ENCODE measurements at regions not wholly inside any gene's neighbourhood (a gene's known extent, or its start where the extent isn't known, plus 50 kb on each side); places are given as distances from the start of the nearest gene placed in this dataset.

DNA sequence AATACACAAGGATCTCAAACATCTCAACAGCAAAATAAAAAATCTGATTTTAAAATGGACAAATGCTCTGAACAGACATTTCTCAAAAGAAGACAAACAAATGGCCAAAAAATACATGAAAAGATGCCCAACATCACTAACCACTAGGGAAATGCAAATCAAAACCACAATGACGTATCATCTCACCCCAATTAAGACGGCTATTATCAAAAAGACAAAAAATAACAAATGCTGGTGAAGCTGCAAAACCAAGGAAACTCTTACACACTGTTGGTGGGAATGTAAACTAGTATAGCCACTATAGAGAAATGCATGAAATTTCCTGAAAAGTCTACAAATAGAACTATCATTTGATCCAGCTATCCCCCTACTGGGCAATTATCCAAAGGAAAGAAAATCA is 145.0 kb downstream of the BTG1 start:
- DNase-seq (ENCODE audit: low read depth in 3 of 3) = no peak

DNA sequence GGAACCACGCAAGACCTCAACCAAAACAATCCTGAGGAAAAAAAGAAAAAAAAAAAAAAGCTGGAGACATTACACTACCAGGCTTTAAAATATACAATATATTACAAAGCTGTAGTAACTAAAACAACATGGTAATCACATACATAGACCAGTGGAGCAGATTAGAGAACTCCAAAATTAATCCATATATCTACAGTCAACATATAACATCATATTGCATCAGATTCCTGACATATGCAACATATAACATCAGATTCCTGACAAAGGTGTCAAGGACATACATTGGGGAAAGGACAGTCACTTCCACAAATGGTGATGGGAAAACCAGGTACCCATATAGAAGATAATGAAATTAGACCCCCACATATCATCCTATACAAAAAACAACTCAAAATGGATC is 145.8 kb downstream of the BTG1 start:
- DNase-seq (ENCODE audit: low read depth in 3 of 3) = no peak

DNA sequence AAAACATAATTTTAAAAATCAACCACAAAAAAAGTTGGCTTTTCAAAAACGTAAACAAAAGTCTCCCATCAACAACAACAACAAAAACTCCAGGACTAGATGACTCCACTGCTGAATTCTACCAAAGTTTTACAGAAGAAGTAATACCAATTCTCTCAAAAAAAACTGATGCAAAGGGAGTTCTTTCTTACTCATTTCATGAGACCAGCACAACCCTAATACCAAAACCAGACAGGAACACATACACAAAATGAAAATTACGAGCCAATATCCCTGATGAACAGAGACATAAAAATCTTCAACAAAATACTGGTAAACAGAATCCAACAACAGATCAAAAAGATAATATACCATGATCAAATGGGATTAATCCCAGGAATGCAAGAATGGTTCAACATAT is 147.3 kb downstream of the BTG1 start:
- DNase-seq (ENCODE audit: low read depth in 3 of 3) = no peak

DNA sequence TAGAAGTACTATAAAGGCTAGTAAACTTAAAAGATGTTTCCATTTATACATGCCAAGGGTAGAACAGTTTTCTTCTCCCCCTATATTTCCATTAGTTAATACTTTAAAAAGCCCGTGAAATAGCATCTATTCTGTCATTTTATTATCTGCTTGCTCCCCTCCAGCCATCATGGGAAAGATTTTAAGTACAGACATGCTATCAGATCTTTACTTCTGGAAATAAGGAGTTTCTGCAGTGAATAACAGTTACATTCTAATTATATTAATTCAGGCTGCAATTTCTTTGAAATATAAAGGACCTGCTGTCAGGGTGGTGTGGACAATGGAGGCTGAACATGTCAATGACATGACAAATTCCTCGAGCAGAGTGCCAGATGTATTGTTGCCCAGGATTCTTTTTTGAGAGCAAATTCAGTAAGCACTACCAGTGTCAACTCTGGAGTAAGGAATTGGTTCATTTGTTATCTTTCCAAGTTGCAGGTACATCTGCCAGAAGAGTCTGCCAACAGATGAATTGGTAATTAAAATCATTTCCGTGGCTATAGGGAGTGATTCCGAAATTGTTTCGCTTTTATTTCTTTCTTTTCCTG is 151.3 kb downstream of the BTG1 start:
- DNase-seq (ENCODE audit: low read depth in 3 of 3) = no peak

DNA sequence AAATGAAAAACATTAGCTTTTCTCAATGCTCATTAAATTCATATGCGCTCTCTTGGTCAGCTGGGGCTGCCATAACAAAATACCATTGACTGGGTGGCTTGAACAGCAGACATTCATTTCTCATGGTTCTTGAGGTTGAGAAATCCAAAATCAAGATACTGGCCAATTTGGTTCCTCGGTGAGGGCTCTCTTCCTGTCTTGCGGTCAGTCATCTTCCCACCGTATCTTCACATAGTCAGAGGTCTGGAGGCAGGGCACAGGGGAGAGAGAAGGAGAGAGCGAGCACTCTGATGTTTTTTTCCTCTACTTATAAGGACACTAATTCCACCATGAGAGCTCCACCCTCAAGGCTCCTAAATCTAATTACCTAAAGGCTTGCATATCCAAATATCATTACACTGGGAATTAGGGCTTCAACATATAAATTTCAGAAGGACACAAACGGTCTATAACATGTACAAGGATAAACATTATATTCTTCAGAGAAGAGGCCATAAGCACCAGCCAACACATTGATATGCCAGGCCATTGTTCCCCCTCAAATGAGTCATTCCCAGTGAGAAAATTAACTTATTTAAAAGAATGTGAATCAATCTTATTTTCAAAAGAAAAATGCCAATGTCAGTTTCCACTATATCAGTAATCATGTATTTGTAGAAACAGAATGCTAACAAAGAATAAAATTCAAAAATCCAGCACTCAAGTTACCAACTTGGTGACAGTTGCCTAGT is 152.2 kb downstream of the BTG1 start:
- no peak for DNase-seq (ENCODE audit: low read depth in 3 of 3)

DNA sequence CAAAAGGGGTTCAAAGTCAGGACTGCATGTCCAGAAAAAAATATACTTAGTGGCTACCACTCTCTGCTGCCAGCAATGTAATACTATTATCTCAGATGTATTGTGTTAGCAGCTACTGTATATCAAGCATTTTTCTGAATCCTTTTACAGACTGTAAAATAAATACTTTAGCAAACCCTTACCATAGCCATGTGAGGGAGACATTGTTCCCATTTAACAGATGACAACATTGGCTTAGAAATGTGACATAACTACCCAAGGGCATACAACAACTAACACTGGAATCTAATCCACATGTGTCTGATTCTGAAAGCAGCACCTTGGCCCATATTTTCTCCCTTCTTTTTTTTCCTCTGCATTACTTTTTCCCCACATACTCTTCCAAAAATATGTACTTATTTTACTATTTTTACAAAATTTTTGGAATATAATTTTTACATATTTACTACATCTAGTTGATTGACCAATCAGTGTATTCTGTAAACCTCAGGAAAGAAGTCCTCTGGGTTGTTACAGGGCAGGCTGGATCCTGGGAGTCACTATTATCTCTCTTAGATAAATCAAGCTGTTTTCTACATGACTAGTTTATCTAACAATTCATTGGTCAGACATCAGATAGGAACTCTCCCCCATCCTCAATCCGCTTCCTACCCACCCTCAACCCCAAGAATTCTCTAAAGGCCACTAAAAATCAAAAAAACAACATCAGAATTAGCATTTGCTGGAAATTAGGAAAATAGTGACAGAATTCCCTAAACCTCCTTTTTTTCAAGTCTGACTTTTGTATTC is 154.1 kb downstream of the BTG1 start:
- DNase-seq (ENCODE audit: low read depth in 3 of 3) = no peak

DNA sequence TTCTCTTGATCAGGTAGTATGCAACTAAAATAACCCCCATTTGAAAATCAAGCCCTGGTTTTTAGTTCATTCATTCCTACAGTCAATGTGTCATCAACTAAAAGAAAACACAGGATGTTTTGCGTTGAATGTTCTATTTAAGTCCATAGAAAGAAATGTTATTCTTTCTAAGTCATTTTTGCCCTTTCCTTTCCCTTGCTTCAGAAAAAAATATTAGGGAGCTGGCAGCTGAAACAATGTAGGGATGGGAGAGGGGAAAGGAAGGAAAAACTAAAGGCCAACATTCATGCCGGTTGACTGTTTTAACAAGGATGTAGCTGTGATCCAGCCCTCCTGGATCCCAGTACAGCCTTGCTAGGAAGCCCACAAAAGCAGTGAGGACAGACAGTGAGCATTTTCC is 155.1 kb downstream of the BTG1 start:
- DNase-seq (ENCODE audit: low read depth in 3 of 3) = no peak

DNA sequence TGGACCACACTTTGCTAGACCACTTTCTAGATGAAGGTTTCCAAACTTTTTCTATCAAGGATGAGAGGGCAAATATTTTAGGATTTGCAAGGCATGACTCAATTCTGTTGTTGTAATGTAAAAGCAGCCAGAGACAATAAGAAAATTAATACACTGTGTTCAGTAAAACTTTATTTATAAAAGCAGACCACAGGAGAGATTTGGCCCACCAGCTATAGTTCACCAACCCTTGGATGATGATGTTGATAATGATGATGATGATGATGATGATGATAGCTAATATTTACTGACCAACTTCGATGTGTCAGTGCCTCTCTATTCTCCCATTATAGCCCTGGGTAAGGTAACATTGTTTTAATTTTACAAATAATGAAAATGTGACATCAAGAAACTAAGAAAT is 156.5 kb downstream of the BTG1 start:
- DNase-seq (ENCODE audit: low read depth in 3 of 3) = no peak

DNA sequence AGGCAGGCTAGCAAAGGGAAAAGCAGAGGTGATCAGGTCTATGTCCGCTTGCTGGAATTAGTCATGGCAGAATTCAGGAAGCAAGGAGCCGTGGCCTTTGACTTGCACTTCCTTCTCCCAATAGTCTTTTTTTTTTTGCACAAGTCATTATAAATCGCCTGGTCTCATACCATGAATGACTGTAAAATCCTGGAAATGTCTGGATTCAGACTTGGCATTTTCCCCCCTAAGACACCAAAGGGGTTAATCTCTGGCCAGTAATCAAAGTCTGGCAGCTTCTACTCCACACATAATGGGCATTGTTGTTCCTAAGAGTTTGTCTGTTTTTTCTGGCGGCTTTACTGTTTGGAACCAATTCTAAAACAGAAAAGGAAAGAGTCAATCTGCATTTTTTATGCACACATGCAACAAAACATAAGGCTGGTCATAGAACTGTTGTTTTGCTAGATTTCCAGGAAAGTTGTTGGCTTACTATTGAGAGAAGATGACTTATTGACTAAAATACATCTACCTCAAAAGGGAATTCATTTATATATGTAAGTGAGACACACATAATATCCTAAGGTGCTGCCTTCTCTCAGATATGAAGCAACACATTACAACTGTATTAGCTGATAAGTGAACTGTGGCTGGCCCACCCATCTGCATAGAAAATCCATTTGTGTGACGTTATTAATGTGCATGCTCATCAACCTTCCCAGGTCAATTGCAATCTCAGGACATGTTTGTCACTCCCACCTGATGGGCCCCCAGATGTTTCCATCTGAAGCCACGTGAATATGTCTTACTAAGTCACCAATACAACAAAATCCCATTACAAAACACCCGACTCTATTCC is 157.3 kb downstream of the BTG1 start:
- DNase-seq (ENCODE audit: low read depth in 3 of 3) = no peak

DNA sequence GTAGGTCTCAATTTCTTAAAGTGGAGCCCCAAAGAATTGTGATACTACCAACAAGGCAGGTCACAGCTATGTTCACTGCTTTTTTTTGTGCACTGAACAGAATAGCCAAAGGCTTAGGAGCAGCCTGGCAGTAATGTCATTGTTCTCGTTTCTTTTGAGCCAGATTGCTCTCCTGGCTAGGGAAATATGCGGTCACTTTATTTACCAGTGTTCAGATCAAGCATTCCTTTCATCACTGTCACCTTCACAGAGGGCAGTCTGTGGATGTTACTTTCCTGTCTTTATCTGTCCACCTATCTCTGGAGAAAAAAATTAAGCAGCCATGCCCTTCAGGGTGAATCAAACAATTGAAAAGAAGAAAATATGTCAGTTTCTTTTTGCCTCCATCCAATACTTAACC is 159.6 kb downstream of the BTG1 start:
- no peak for DNase-seq (ENCODE audit: low read depth in 3 of 3)

DNA sequence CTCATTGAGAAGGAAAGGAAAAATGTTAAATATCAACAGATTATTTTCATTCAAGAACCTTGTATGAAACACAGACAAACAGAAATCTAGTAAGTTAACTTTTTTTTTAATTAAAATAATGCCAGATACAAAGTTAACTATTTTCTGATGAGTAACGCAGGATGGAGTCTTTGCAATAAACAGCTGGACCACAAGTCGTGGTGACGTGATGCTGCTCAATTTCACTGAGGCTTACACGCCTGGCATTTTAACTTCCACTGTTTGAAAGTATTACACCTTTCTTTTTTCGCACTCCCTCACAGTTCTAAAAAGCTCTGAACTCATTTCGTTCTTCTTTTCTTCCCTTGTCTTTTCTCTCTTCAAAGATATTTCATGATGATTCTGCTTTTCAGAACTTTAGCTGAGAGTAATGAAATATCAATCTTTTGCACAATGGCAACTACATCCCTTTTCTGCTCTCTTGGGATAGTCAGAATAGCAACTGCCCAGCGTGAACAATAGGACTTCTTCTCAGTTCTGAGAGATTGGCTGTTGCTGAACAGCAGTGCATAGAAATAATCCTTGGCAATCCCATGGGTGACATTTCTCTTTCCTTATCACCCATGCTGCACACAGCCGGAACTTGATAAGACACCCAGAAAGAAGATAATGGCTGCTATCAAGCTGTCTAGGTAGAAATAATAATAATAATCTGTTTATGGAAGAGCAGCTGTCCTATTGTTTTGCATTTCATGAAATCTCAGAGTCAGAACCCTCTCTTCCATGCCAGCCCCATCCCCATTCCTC is 160.5 kb downstream of the BTG1 start:
- no peak for DNase-seq (ENCODE audit: low read depth in 3 of 3)

DNA sequence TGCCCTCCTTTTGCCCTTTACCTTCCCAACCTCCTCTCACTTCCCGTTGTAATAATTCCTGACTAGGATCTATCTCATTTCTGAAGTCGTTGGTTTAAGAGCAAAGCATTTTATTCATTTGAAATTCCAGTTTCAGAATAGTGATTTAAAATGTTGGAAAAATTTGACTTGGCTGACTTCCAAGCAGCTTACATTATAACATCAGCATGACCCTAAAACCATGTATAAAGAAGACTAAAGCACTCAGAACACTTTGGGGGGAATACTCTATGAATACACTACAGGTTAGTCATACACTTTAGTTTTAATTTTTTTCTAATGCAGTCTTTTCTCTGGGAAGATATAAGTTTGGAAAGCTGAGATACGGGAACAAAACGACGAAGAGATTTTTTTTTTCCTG is 161.1 kb downstream of the BTG1 start:
- no peak for DNase-seq (ENCODE audit: low read depth in 3 of 3)

DNA sequence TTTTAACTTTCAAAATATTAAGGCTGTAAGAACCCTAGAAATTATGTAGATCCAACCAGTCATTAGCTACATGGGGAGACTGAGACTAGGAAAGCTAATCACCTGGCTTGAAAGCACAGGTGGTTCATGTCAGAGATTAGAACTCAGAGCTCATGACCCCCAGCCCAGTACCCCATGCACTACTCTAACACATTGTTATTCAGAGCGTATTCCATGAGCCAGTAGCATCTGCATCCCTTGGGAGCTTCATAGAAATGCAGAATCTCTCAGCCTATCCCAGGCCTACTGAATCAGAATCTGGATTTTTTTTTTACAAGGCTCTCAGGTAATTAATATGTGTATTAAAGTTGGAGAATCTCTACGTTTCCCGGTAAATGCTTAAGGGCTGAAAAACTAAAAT is 161.7 kb downstream of the BTG1 start:
- no peak for DNase-seq (ENCODE audit: low read depth in 3 of 3)

DNA sequence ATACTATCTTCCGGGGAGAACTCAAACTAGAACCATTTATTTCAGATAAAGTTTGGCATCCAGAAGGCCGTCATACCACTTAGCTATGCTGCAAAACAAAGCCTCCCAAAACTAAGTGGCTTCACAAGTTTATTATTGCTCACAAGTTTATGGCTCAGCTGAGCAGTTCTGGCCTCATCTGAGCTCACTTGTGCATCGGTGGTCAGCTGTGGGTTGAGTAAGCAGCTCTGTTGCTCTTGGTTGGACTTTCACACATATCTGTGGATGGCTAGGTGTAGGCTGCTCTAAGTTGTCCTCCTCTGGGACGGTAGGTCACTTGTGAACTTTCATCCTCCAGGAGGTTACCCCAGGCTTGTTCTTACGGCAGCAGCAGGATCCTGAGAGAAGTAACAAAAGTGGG is 162.7 kb downstream of the BTG1 start:
- no peak for DNase-seq (ENCODE audit: low read depth in 3 of 3)

DNA sequence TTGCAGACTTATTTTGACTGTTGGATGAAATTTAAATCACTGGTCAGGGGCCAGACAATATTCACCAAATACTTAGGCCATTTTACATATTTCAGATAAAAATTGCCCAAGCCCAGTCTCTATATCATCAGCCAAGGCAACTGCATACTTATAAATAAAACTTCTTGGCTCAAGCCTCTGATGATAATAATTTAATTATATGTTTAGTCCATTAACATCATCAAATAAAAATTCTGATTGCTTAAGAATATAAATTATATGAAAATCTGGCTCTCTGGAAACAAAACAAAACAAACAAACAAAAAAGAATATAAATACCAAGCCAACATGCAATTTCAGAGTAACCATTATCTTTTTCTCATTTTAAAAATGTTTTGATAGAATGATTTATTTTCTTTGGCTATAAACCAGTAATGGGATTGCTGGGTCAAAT is 165.2 kb downstream of the BTG1 start:
- no peak for DNase-seq (ENCODE audit: low read depth in 3 of 3)

DNA sequence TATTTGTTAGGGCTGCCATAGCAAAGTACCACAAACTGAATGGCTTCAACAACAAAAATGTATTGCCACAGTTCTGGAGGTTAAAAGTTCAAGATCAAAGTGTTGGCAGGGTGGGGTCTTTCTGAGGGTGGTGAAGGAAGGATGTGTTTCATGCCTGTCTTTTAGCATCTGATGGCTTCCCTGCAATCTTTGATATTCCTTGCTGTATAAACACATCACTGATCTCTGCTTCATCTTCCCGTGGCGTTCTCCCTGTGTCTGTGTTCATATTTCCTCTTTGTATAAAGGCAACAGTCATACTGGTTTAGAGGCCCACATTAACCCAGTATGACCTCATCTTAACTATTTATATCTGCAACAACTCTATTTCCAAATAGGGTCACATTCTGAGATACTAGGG is 167.5 kb downstream of the BTG1 start:
- no peak for DNase-seq (ENCODE audit: low read depth in 3 of 3)

DNA sequence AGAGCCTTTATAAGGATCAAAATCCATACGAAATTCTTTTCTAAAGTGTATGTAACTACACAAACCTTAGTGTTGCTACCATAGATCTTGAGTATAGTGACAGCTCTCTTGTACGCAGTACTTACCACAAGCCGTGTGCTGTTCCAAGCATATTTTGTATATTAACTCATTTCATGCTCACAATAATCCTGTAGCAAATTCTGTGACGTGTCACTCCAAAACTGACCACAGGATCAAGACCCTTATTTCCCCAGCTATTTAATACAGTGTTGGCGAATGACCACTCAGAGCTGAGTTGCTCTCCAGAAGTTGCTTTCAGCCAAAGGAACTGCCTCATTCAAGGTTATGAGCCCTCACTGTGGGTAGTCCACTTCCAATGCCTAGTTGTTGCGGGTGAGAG is 169.8 kb downstream of the BTG1 start:
- no peak for DNase-seq (ENCODE audit: low read depth in 3 of 3)

DNA sequence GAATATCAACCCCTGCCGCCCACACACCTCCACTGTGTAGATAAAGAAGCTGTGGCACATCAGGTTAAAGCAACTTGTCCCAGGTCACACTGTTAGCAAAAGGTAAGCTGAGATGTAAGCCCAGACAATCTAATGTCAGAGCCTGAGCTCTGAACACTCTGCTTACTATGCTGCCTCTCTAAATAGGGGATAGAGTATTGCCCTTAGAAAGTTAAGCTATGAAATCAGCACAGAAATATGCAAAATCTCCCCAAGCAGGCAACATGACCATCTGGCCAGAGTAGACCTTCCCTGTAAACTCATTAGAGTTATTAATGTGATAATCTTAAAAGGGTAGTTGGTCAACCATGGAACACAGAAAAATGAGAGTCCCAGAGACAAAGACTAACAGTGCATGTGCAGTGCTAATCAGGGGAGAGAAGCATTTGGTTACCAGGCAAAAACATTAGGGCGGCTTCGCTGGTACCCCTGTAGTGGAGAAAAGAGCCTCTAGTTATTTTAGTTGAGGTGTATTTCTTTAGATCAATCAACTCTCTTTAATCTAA is 171.0 kb downstream of the BTG1 start:
- no peak for DNase-seq (ENCODE audit: low read depth in 3 of 3)

DNA sequence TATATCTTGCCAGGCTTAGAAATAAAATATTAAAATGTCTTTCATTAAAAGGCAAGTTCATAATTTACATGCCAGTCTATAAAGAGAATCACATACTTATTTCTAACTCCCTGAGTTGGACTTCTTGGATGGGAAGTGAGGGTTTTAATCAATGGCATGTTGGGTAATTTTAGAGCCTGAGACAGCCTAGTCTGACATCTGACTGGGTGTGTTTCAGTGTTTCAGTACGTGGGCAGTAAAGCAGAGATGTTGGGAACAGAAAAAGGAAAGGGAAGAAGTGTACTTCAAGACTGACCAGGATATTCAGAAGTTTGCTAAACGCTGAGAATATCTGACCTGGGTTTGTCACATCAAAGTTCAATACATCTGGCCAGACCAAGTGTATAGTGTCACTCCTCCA is 171.8 kb downstream of the BTG1 start:
- no peak for DNase-seq (ENCODE audit: low read depth in 3 of 3)

DNA sequence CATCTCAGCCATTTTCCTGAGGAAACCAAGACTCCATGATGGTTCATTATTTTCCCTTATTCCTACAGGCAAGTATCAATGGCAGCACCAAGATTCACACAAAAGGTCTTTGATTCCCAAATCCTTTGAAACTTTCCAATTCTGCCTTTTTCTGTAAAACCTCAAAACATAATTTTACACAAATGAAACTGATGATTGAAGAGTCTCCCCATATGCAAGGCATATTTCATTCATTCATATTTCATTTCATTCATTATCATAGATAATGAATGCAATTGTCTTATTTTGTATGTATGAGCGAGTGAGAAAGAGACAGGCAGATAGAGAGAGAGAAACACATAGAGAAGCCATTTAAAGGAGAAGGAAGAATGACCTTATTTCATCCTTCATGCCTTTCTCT is 172.8 kb downstream of the BTG1 start:
- no peak for DNase-seq (ENCODE audit: low read depth in 3 of 3)

DNA sequence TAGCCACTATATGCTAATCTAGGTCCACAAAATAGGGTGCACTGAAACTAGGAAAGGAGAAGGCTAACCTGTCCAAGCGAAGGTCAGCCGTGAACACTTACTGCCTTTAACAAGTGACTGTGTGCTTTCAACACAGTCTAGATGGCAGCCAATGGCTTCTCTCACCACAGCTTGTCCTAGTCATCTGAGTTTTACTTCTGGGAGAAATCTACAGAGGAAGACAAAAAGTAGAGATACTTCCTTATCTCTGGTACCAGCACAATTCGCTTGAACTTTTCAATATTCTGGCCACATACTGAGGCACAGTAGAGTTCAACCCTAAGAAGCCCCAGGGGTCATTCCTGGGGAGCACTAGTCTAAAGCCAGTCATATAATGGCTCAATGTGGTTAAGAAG is 176.9 kb downstream of the BTG1 start:
- DNase-seq (ENCODE audit: low read depth in 3 of 3) = no peak
